GM04503 (cell line): ENCODE measurements at regions not wholly inside any gene's neighbourhood (a gene's known extent, or its start where the extent isn't known, plus 50 kb on each side); places are given as distances from the start of the nearest gene placed in this dataset.
"Not testable (repeated sequence)": the region's sequence is repeated elsewhere in the genome, so short reads cannot be mapped to it uniquely, and the experiment has no call there.

ENCODE experiments used
- DNase-seq: peaks from one replicate; pipeline ENCODE4 v3.0.0-alpha.2; 2012; ENCODE audit warnings: low read depth

DNA sequence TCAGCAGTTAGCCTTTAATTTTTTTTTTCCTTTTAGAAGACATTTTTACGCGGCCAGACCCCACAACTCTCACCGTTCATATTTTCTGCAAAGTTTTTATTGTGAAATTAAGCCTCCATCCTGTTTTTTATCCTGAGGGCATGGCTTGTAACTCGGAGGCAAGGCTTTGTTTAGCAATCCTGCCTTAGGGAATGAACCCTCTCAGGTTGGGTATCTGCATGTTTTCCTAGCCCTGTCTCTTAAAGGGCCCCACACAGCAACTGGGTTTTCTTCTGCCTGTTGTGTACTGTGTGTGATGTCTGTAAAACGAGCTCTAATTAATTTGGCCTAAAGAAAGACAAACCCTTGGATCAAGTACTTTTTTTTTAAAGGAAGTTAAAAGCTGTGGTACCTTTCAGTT lies 130.2 kb upstream of the COBL start:
- DNase-seq: no peak

GRCh38 chr7:51446356-51446755 lies 129.7 kb upstream of the COBL start:
- no peak for DNase-seq

- DNase-seq: no peak
Measured at GRCh38 chr7:51444936-51445335, 128.3 kb upstream of the COBL start.

GRCh38 chr7:51430480-51431086 lies 114.0 kb upstream of the COBL start:
- peak; percentile 3 for DNase-seq

GRCh38 chr7:51428217-51428887 lies 111.7 kb upstream of the COBL start:
- no peak for DNase-seq

DNA sequence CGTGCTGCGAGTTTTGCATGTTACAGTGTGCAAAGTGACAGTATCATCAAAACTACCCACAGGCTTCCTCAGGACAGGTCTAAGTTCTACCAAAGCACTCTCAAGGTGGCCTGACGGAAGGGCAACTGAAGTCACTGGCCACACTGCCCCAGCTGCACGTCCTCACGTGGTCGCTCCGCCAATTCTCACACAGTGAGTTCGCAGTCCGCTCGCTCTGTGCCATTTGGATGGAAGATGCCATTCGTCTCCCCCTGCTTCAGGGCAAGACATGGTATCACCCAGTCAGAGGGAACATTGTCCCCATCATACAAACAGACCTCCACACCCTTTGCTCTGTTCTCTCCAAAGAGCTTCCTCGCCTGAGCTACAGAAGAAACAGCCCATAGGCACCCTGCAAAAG lies 109.6 kb upstream of the COBL start:
- no peak for DNase-seq

GRCh38 chr7:51409934-51410333 lies 93.3 kb upstream of the COBL start:
- not testable (repeated sequence) for DNase-seq

DNA sequence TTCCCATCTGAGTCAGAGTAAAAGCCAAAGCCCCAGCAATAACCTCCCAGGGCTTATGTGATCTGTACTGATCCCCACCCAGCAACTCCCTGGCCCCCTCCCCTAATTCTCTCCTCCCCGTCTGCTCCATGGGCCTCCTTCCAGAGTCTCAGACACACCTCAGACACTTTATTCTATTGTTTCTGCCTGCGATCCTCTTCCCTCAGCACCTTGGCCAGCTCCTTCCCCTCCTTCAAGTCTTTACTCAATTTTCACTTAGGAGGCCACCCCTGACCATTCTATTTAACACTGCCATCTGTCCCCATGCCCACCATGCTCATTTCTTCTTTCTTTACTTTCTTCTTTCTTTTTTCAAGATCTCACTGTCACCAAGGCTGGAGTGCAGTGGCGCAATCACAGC lies 81.0 kb upstream of the COBL start:
- DNase-seq: not testable (repeated sequence)

GRCh38 chr7:51393003-51393402 lies 76.4 kb upstream of the COBL start:
- DNase-seq: not testable (repeated sequence)

DNA sequence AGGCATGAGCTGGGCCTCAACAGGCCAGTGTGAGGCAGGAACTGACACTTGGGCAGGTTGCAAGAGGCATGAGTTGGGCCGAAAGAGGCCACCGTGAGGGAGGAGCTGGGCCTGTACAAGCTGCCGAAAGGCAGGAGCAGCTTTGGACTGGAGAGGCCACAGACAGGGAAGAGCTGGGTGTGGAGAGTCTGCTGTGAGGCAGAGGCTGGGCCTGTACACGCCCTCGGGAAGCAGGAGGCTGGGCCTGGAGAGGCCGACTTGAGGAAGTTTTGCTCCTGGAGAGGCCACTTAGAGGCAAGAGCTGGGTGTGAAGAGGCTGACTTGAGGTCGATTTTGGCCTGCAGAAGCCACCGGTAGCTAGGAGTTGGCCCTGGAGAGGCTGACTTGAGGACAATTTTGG lies 73.3 kb upstream of the COBL start:
- DNase-seq: not testable (repeated sequence)

DNA sequence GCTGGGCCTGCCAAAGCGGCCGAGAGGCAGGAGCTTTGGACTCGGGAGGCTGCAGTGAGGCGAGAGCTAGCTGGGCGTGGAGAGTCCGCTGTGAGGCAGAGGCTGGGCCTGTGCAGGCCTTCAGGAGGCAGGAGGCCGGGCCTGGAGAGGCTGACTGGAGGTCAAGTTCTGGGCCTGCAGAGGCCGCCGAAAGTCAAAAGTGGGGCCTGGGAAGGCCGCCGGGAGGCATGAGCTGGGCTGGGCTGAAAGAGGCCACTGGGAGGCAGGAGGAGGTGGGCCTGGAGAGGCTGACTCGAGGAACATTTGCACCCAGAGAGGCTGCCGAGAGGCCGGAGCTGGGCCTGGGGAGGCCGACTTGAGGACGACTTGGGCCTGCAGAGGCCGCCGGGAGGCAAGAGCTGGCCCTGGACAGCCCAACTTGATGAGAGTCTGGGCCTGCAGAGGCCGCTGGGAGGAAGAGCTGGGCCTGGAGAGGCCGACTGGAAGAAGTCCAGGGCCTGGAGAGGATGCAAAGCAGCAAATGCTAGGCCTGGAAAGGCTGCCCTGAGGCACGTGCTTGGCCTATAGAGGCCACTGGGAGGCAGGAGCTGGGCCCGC lies 72.7 kb upstream of the COBL start:
- not testable (repeated sequence) for DNase-seq

- not testable (repeated sequence) for DNase-seq
Measured at GRCh38 chr7:51388241-51388640, 71.6 kb upstream of the COBL start.

DNA sequence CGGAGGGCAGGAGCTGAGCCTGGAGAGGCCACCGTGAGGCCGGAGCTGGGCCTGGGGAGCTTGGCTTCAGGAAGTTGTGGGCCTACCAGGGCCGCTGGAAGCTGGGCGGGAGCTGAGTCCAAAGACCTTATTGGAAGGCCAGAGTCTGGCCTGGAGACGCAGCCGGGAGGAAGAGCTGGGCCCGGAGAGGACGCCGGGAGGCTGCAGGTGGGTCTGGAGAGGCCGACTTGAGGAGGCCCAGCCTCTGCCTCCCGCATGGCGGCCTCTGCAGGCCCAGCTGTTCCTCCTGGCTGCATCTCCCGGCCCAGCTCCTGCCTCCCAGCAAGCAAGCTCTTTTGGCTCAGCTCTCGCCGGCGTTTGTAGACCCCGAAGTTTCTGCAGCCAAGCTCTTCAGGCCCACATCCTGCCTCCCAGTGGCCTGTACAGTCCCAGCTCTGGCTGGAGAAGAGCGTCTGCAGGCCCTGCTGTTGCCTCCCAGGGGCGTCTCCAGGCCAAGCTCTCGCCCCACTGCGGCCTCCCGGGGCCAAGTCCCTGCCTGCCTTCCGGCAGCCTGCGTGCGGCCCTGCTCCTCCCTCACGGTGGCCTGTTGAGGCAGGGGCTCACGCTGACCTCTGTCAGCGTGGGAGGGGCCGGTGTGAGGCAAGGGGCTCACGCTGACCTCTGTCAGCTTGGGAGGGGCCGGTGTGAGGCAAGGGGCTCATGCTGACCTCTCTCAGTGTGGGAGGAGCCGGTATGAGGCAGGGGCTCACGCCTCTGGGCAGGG lies 70.4 kb upstream of the COBL start:
- DNase-seq: not testable (repeated sequence)

DNA sequence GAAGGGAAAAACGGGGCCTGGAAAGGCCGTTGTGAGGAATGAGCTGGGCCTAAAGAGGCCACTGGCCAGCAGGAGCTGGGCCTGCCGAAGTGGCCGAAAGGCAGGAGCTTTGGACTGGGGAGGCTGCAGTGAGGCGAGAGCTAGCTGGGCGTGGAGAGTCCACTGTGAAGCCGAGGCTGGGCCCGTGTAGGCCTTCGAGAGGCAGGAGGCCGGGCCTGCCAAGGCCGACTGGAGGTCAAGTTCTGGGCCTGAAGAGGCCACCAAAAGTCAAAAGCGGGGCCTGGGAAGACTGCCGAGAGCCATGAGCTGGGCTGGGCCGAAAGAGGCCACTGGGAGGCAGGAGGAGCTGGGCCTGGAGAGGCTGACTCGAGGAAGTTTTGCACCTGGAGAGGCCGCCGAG lies 69.6 kb upstream of the COBL start:
- not testable (repeated sequence) for DNase-seq

DNA sequence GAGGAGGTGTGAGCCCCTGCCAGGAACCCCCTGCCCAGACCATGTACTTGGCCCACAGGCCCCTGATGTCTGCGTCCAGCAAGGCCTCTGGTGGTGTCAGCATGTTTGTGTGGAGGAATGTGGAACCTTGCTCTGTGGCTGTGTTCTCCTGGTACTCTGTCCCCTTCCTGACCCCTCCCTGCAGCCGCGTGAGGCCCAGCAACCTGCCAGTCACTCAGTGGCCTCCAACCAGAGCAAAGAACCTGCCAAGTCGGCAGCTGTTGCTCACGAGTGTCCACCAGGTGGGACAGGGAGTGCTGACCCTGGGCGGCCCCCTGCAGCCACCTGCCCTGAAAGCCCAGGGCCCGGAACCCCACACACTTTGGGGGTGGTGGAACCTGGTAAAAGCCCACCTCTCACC lies 65.6 kb upstream of the COBL start:
- DNase-seq: not testable (repeated sequence)

DNA sequence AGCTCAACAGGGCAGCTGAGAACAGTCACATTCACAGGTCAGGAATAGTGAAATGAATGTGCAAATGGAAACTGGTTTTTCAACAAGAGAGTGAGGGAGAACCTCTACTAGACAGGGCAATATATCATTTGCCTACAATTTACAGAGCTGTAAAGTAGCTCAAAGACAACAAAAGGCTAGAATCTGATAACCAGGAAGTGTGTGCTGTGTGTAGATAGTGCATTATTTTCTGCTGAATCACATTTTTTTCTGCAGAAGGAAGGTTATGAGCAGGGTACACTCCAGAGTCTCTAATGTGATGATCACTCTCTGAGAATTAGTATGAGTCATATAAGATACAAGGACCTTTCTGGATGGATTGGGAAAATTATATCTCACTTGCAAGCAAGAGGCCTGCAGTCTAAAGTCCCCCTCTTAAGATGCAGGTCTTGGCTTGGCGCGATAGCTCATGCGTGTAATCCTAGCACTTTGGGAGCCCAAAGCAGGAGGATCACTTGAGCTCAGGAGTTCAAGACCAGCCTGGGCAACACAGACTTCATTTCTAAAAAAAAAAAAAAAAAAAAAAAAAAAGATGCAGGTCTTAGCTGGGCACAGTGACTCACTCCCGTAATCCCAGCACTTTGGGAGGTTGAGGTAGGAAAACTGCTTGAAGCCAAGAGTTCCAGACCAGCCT lies 59.9 kb upstream of the COBL start:
- DNase-seq: no peak

GRCh38 chr7:51374936-51375335 lies 58.3 kb upstream of the COBL start:
- no peak for DNase-seq

DNA sequence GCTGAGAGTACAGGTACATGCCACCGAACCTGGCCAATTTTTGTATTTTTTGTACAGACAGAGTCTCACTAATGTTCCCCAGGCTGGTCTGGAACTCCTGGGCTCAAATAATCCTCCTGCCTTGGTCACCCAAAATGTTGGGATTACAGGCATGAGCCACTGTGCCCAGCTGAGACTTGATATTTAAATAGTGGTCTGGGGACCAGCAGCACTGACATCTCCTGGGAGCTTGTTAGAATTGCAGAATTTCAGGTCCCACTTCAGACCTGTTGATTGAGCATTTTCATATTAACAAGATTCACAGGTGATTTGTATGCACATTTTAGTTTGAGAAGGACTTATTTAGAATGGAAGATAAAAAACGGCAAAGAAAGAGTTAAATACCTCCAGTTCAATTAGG lies 57.0 kb upstream of the COBL start:
- not testable (repeated sequence) for DNase-seq

- DNase-seq: no peak
Measured at GRCh38 chr7:51369746-51370145, 53.1 kb upstream of the COBL start.

DNA sequence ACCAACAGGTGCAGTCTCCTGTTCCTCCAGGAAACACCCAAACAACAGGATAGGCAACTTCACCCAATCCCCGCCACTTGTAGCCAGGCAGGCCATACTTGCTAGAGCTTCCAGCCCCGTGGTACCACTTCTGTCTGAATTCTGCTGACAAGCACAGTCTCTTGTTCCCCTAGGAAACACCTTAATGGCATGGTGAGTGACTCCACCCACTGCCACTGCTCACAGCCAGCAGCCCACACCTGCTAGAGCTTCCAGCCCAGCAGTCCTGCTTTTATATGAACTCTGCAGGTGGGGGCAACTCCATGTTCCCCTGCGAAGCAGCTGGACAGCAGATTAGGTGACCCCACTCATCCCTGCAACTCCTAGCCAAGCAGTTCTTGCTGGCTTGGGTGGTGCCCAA lies 52.6 kb upstream of the COBL start:
- DNase-seq: not testable (repeated sequence)

- no peak for DNase-seq
Measured at GRCh38 chr7:51368334-51368733, 51.7 kb upstream of the COBL start.

GRCh38 chr7:51367614-51367968 lies 51.0 kb upstream of the COBL start:
- DNase-seq: no peak
